Omental fat pad (tissue), 3 donors: ENCODE measurements at regions not wholly inside any gene's neighbourhood (a gene's known extent, or its start where the extent isn't known, plus 50 kb on each side); places are given as distances from the start of the nearest gene placed in this dataset.

Experiments
- ATAC-seq: fragments of 150-250 bp; one replicate; pipeline ENCODE4 v1.9.1; 2016; ENCODE audit warnings: mild to moderate bottlenecking, moderate library complexity; ENCODE audit not compliant: low FRiP score
- DNase-seq: peaks from one replicate; pipeline ENCODE4 v3.0.0-alpha.2; 2019; ENCODE audit warnings: low spot score
- TF ChIP-seq, protein P1 (sequence below), 3 donors: fragments of 450-650 bp; IDR thresholded peaks; one replicate each; pipeline ENCODE4 v1.5.1; 2016 to 2017; ENCODE audit warnings: antibody characterized with exemption in 3 of 3, mild to moderate bottlenecking in 3 of 3, moderate library complexity in 2 of 3

DNA sequence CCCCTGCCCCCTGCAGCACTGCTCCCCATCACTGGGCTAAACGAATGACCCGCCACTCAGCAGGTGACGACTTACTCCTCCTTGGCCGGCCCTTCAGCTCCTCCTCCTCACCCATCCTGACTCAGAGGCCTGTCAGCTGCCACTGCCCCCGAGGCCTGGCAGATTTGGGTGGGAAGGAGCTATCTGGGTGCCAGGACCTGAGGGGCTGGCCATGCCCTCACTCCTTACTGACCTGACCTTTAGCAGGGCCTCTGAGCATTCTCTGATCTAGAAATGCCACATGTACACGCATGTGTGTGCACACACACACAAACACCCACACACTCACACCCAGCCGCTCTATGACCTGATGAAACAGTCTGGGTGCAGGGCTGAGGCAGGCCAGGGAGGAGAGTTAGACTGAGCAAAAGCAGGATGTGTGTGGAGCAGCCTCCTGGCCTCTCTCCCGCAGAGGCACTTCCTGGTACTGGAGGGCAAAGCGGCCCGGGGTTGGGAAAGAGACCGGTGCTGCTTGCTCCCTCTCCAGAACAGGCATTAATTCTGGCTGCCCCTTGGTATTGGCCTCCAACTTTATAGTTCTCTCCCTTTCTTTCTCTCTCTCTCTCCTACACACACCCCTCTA, 68.0 kb downstream of the ZFP36L2 start:
- DNase-seq (peak; percentile 48), ATAC-seq (peak; percentile 82)
- TF ChIP-seq, protein P1, sequence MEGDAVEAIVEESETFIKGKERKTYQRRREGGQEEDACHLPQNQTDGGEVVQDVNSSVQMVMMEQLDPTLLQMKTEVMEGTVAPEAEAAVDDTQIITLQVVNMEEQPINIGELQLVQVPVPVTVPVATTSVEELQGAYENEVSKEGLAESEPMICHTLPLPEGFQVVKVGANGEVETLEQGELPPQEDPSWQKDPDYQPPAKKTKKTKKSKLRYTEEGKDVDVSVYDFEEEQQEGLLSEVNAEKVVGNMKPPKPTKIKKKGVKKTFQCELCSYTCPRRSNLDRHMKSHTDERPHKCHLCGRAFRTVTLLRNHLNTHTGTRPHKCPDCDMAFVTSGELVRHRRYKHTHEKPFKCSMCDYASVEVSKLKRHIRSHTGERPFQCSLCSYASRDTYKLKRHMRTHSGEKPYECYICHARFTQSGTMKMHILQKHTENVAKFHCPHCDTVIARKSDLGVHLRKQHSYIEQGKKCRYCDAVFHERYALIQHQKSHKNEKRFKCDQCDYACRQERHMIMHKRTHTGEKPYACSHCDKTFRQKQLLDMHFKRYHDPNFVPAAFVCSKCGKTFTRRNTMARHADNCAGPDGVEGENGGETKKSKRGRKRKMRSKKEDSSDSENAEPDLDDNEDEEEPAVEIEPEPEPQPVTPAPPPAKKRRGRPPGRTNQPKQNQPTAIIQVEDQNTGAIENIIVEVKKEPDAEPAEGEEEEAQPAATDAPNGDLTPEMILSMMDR (IDR thresholded peaks at IDR 0.05) = no peak

DNA sequence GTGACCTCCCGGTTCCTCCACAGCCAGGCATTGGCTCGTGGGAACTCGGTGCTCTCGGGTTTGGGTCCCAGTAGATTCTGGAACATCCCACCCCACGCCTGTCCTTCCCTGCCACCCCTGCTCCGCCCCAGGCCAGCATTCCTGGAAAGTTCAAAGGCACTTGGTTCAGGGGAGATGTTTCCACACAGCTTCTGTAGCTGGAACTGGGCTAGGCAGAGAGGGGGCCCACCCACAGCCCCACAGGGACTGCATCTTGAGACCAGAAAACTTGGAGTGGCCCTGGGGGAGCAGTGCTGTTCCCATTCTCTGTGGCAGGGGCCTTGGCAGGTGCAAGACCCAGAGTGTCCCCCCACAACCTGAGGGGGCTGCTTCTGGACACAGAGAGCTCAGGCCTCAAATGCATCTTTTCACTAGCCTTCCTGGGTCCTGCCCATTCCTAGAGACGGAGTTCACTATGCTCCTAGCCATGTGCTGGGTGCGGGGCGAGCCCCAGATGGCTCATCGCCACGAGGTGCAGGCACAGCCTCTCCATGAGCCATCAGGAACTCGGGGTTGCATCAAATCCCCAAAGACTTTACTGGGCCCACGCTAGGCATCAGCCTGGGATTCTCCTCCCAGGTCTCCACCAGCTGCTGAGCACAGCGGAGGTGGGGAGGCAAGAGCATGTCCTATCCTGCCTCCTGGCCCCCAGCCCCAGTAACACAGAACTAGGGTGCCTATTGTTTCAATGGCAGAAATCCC, 68.7 kb downstream of the ZFP36L2 start:
- TF ChIP-seq, protein P1 (IDR thresholded peaks at IDR 0.05) = no peak
- DNase-seq (no peak), ATAC-seq (peak; percentile 3)

DNA sequence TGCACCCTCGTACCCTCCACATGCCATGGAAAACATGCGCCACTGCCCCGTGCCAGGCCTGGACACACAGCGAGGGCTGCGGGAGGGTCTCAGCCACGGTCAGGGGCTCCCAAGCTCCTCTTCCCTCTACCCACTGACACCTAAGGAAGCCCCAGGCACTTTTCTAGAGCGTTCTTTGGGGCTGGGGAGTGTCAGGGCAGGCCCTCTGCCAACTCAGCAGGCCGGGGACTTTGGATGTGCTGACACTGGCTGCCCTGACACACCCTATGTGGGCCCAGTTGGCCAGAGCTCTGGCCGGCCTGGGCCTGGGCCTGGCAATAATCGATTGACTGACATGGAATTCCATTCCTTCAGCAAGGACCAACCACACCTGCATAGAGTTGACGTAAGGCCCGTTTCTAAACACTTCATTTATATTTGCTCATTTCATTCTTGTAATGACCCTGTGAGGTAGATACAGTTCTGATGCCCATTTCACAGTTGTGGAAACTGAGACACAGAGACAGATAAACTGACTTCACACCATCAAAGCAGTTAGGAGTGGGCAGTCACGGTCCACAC, 70.5 kb downstream of the ZFP36L2 start:
- no peak for ATAC-seq
- TF ChIP-seq, protein P1 (IDR thresholded peaks at IDR 0.05) = no peak
- no peak for DNase-seq

DNA sequence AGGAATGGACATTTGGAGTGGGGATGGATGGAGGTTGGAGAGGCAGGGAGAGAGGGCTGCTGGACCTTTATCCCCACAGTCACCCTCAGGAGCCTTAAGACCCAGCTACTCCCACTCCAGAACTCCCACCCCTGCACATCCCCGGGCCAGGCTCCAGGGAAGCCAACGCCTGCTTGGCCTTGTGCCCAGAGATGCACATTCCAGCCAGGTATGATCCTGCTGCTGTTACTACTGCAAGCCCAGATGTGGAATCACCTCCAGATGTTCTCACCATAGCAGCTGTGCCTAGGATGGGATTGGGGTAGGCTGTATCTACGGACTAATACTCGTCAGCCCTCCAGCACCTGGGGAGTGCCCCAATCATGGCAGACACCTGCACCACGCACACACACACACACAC, 71.7 kb downstream of the ZFP36L2 start:
- no peak for DNase-seq
- TF ChIP-seq, protein P1 (IDR thresholded peaks at IDR 0.05) = no peak
- ATAC-seq = no peak

DNA sequence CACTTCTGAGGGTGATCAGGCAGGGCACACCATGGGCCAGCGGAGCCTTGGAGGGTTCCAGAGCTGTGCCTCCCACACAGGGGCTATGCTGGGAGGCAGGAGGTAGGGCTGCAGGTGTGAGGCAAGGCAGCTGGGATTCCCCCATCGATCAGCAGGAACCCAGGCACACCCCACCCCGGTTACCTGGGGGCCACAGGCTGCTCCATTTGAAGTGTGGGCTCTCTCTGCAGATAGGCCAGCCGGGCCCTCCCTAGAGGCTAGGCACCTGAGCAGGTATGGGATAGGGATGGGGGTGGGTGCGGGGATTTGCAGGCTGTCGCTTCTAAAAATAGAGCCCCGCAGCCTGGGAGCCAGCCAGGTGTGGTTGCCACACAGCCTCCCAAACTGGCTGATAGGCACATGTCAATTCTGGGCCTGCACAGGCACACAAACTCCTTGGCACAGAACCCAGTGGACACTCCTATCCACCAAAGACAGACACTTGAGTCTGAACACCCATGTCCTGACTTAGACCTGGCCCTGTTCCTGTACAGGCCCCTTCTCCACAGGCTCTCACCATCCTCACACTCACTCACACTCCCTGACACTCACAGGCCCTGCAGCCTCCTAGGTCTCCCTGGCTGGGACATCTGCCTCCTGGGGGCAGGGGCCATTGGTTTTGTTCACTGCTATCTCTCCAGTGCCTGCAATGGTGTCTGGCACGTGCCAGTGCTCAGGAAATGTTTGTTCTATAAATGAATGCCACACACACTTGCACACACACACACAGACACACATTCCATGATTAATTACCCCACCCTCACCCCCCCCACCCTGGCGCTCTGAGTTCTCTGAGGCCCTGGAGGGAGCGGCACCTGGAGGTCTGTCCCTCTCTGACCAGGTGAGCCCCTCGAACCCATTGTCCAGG, 73.4 kb downstream of the ZFP36L2 start:
- ATAC-seq (no peak), DNase-seq (no peak)
- TF ChIP-seq, protein P1 (IDR thresholded peaks at IDR 0.05) = no peak

DNA sequence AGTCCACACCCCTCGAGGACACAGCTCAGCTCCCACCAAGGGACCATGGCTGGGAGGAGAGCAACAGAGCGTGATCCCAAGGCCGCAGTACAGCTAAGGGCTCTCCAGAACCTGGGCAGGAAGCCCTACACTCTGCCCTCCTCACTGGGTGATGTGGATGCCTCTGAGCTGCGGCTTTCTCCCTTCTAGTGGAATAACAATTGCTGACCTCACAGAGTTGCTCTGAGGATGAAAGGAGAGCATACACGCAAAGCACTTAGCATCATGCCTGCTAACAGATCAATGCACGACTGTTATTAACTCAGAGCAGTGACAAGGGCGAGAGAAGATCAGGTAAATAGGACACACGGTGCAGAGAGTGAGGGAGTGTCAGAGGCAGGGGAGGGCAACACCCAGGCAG, 74.2 kb downstream of the ZFP36L2 start:
- TF ChIP-seq, protein P1 (IDR thresholded peaks at IDR 0.05) = no peak
- no peak for DNase-seq
- ATAC-seq = no peak
